ENCODE measurements at regions not wholly inside any gene's neighbourhood (a gene's known extent, or its start where the extent isn't known, plus 50 kb on each side); places are given as distances from the start of the nearest gene placed in this dataset.
"Not testable (repeated sequence)": the region's sequence is repeated elsewhere in the genome, so short reads cannot be mapped to it uniquely, and the experiment has no call there.

- no peaks in the 10 kb centered on the region for H3K36me3 ChIP-seq
- TF ChIP-seq POLR2AphosphoS5 (IDR thresholded peaks at IDR 0.05) (no peak), CTCF (IDR thresholded peaks at IDR 0.05) (no peak)
- DNase-seq: no peak
- H3K4me3 ChIP-seq: no peak overlapping the region
- ATAC-seq (ENCODE audit: low FRiP score in 2 of 2): no peak
- no peaks in the 10 kb centered on the region for H3K9me3 ChIP-seq
- H3K27ac ChIP-seq: no peak overlapping the region
- no peaks in the 10 kb centered on the region for H3K27me3 ChIP-seq
- no peaks in the 10 kb centered on the region for H3K4me1 ChIP-seq
Measured at GRCh38 chr1:105459759-105460158, 1596.7 kb upstream of the PRMT6 start.

- no peak overlapping the region for H3K27ac ChIP-seq
- WGBS, 2 donors: 82% methylated on average over 2 of the region's 2 CpGs
- H3K4me1 ChIP-seq: no peaks in the 10 kb centered on the region
- no peaks in the 10 kb centered on the region for H3K9me3 ChIP-seq
- DNase-seq (no peak), ATAC-seq (ENCODE audit: low FRiP score in 2 of 2) (no peak)
- no peak for TF ChIP-seq POLR2A (IDR thresholded peaks at IDR 0.05)
- no peaks in the 10 kb centered on the region for H3K27me3 ChIP-seq
- H3K36me3 ChIP-seq: no peaks in the 10 kb centered on the region
- no peak overlapping the region for H3K4me3 ChIP-seq
Measured at GRCh38 chr1:105462308-105462707, 1594.2 kb upstream of the PRMT6 start.

GRCh38 chr1:105467549-105467948 lies 1588.9 kb upstream of the PRMT6 start:
- no peak for TF ChIP-seq EP300 (IDR thresholded peaks at IDR 0.05)
- no peak for TF ChIP-seq POLR2AphosphoS5 (IDR thresholded peaks at IDR 0.05)
- no peak for TF ChIP-seq CTCF (IDR thresholded peaks at IDR 0.05)
- no peak for TF ChIP-seq POLR2A (IDR thresholded peaks at IDR 0.05)
- no peaks in the 10 kb centered on the region for H3K36me3 ChIP-seq
- H3K27me3 ChIP-seq: no peaks in the 10 kb centered on the region
- DNase-seq (no peak), ATAC-seq (ENCODE audit: low FRiP score in 2 of 2) (no peak)
- H3K9me3 ChIP-seq: no peaks in the 10 kb centered on the region
- no peak overlapping the region for H3K4me3 ChIP-seq
- no peaks in the 10 kb centered on the region for H3K4me1 ChIP-seq
- H3K27ac ChIP-seq: no peak overlapping the region

- H3K27me3 ChIP-seq; ATAC-seq (ENCODE audit: low FRiP score in 2 of 2); DNase-seq; H3K4me3 ChIP-seq; H3K9me3 ChIP-seq; H3K4me1 ChIP-seq; H3K27ac ChIP-seq; H3K36me3 ChIP-seq: not testable (repeated sequence)
- 80 to 81% methylated on average over 7 of the region's 7 CpGs for WGBS, 2 donors
Measured at GRCh38 chr1:105470541-105470940, 1585.9 kb upstream of the PRMT6 start.

- Histone ChIP-seq H3K27ac (no peak overlapping the region), H3K36me3 (no peaks in the 10 kb centered on the region), H3K4me3 (no peak overlapping the region), H3K27me3 (no peaks in the 10 kb centered on the region), H3K4me1 (no peaks in the 10 kb centered on the region), H3K9me3 (no peaks in the 10 kb centered on the region)
- DNase-seq (no peak), ATAC-seq (ENCODE audit: low FRiP score in 2 of 2) (no peak)
- TF ChIP-seq CTCF (IDR thresholded peaks at IDR 0.05): no peak
- no peak for TF ChIP-seq EP300 (IDR thresholded peaks at IDR 0.05)
- no peak for TF ChIP-seq POLR2AphosphoS5 (IDR thresholded peaks at IDR 0.05)
- no peak for TF ChIP-seq POLR2A (IDR thresholded peaks at IDR 0.05)
Measured at GRCh38 chr1:105483436-105483835, 1573.0 kb upstream of the PRMT6 start.

GRCh38 chr1:105485207-105485606 lies 1571.3 kb upstream of the PRMT6 start:
- H3K4me3 ChIP-seq: no peak overlapping the region
- no peaks in the 10 kb centered on the region for H3K36me3 ChIP-seq
- no peak overlapping the region for H3K27ac ChIP-seq
- no peaks in the 10 kb centered on the region for H3K9me3 ChIP-seq
- no peak for DNase-seq
- TF ChIP-seq EP300 (IDR thresholded peaks at IDR 0.05) (no peak), CTCF (IDR thresholded peaks at IDR 0.05) (no peak), POLR2A (IDR thresholded peaks at IDR 0.05) (no peak), POLR2AphosphoS5 (IDR thresholded peaks at IDR 0.05) (no peak)
- H3K4me1 ChIP-seq: no peaks in the 10 kb centered on the region
- no peaks in the 10 kb centered on the region for H3K27me3 ChIP-seq
- 95 to 96% methylated on average over 2 of the region's 2 CpGs for WGBS, 2 donors
- ATAC-seq (ENCODE audit: low FRiP score in 2 of 2): no peak
